ENCODE measurements at regions not wholly inside any gene's neighbourhood (a gene's known extent, or its start where the extent isn't known, plus 50 kb on each side); places are given as distances from the start of the nearest gene placed in this dataset.

GRCh38 chr2:204171432-204172144 lies 235.0 kb downstream of the ICOS start:
- Mint-ChIP-seq H3K4me1 (peaks cover 0 to 3% of the 10 kb centered on the region in 2 experiments; a peak in 1 of 4 replicates), H3K9me3 (no peaks in the 10 kb centered on the region), H3K36me3 (ENCODE audit: insufficient read depth in 1 of 3, low read depth in 3 of 3) (no peaks in the 10 kb centered on the region), H3K4me3 (no peak overlapping the region), H3K27me3 (ENCODE audit: low read depth) (no peaks in the 10 kb centered on the region), H3K27ac (no peak overlapping the region)
- TF ChIP-seq CTCF (conservative IDR thresholded peaks at IDR 0.05) = no peak
- Histone ChIP-seq H4K8ac (replicated peaks; ENCODE audit: insufficient read length, low read depth, low read length) (no peak overlapping the region), H3K4ac (ENCODE audit: low read depth, low read length) (no peak overlapping the region), H3K9me3 (ENCODE audit: control insufficient read depth, low read depth, low read length) (no peaks in the 10 kb centered on the region), H3K23me2 (ENCODE audit: insufficient read length, low read depth, low read length, poor library complexity, severe bottlenecking) (no peaks in the 10 kb centered on the region), H2BK120ac (ENCODE audit: low read depth, low read length, poor library complexity, severe bottlenecking) (no peak overlapping the region), H2BK20ac (ENCODE audit: low read depth, low read length, poor library complexity, severe bottlenecking) (no peak overlapping the region), H3K27me3 (ENCODE audit: insufficient read depth, low read length) (no peaks in the 10 kb centered on the region), H3K18ac (ENCODE audit: insufficient read length, low read depth, low read length) (no peak overlapping the region), H4K20me1 (ENCODE audit: control insufficient read depth, insufficient read depth, insufficient read length) (no peaks in the 10 kb centered on the region), H4K5ac (ENCODE audit: insufficient read length, low read depth, low read length) (no peak overlapping the region), H2BK5ac (ENCODE audit: insufficient read length, low read length) (no peak overlapping the region), H3K23ac (ENCODE audit: insufficient read length, low read depth, low read length) (no peak overlapping the region), H4K91ac (ENCODE audit: insufficient read length, low read depth, low read length) (no peak overlapping the region), H2BK12ac (ENCODE audit: insufficient read length, low read depth, low read length) (no peak overlapping the region), H3K27ac (ENCODE audit: insufficient read length, low read depth, low read length) (no peak overlapping the region), H3K9ac (ENCODE audit: extremely low read depth, insufficient read length, low read length) (no peak overlapping the region), H2AK5ac (ENCODE audit: insufficient read length, low read length) (no peak overlapping the region), H3K14ac (ENCODE audit: insufficient read depth, low read length) (no peak overlapping the region), H3K4me1 (ENCODE audit: insufficient read depth, low read length) (peaks cover 2% of the 10 kb centered on the region), H3K56ac (ENCODE audit: insufficient read length, low read depth, low read length) (no peak overlapping the region), H3K79me1 (ENCODE audit: insufficient read depth, low read depth, low read length, poor library complexity, severe bottlenecking) (no peaks in the 10 kb centered on the region), H2BK15ac (ENCODE audit: low read depth, low read length) (no peak overlapping the region), H3K4me2 (ENCODE audit: insufficient read depth, insufficient read length, low read length) (no peak overlapping the region), H3K79me2 (ENCODE audit: insufficient read depth, low read length) (no peaks in the 10 kb centered on the region), H3T11ph (ENCODE audit: low read length) (no peak overlapping the region), H2AFZ (ENCODE audit: low read length) (no peak overlapping the region)
- no CpG with 5 or more reads among the region's 6 CpGs for WGBS (ENCODE audit: extremely low coverage, insufficient read length, low lambda C conversion rate)
- DNase-seq = no peak

All from H9 (cell line).